Breast epithelium (tissue), 4 donors: ENCODE measurements at regions not wholly inside any gene's neighbourhood (a gene's known extent, or its start where the extent isn't known, plus 50 kb on each side); places are given as distances from the start of the nearest gene placed in this dataset.

Experiments
- DNase-seq, 2 donors: peaks; one replicate each; pipeline ENCODE4 v3.0.0-alpha.2; 2019; ENCODE audit warnings: low spot score in 2 of 2
- H3K27ac ChIP-seq, 2 donors: fragments of 200-600 bp; sonication (generic) in 1 of 2; one replicate each; pipeline ENCODE4 v1.5.1; 2016 to 2019; ENCODE audit warnings: mild to moderate bottlenecking in 1 of 2
- H3K27me3 ChIP-seq, 2 donors: fragments of 200-600 bp; sonication (generic) in 1 of 2; one replicate each; pipeline versions ENCODE4 v1.5.1 to v1.6.0; 2017 to 2019; ENCODE audit warnings: control low read depth in 1 of 2, mild to moderate bottlenecking in 1 of 2
- H3K36me3 ChIP-seq: fragments of 200-600 bp; one replicate; pipeline ENCODE4 v1.5.1; 2019
- H3K4me1 ChIP-seq, 2 donors: fragments of 200-600 bp; sonication (generic); one replicate each; pipeline ENCODE4 v1.5.1; 2016 to 2019; ENCODE audit warnings: control low read depth in 1 of 2
- H3K4me3 ChIP-seq, 3 donors: fragments of 200-600 bp; sonication (generic); 1 replicate in 2 of 3; 2 replicates in 1 of 3; pipeline ENCODE4 v1.5.1; 2016 to 2019; ENCODE audit warnings: mild to moderate bottlenecking in 3 of 3, moderate library complexity in 2 of 3
- H3K9me3 ChIP-seq, 2 donors: fragments of 200-600 bp; sonication (generic) in 1 of 2; one replicate each; pipeline ENCODE4 v1.5.1; 2016 to 2019; ENCODE audit warnings: control low read depth in 1 of 2
- CTCF ChIP-seq, 3 donors: fragments of 450-650 bp; IDR thresholded peaks; one replicate each; pipeline ENCODE4 v1.5.1; 2016 to 2017; ENCODE audit warnings: antibody characterized with exemption in 3 of 3, mild to moderate bottlenecking in 3 of 3, moderate library complexity in 3 of 3
- POLR2A ChIP-seq: fragments of 450-650 bp; IDR thresholded peaks from one replicate; pipeline ENCODE4 v1.6.1; 2016; ENCODE audit warnings: antibody characterized with exemption, mild to moderate bottlenecking, moderate library complexity
- POLR2AphosphoS5 ChIP-seq, 3 donors: sonication (generic); formaldehyde crosslinking; IDR thresholded peaks; one replicate each; pipeline ENCODE4 v1.6.1; 2017; ENCODE audit warnings: antibody characterized with exemption in 3 of 3
- intact Hi-C: fragments of 100-400 bp; cut with DNase I; formaldehyde crosslinking; loops from one replicate; pipeline ENCODE4 v1.15.1; 2023; ENCODE audit warnings: low total_unique reads

GRCh38 chr11:37422511-37422910 lies 824.5 kb upstream of the RAG2 start:
- no peak overlapping the region for H3K27ac ChIP-seq
- TF ChIP-seq POLR2AphosphoS5 (IDR thresholded peaks at IDR 0.05) = no peak
- TF ChIP-seq POLR2A = no peak
- no peak for TF ChIP-seq CTCF (IDR thresholded peaks at IDR 0.05)
- H3K27me3 ChIP-seq = no peaks in the 10 kb centered on the region
- intact Hi-C loops = no loop called here
- no peak overlapping the region for H3K4me3 ChIP-seq
- H3K4me1 ChIP-seq = no peaks in the 10 kb centered on the region
- no peaks in the 10 kb centered on the region for H3K9me3 ChIP-seq
- H3K36me3 ChIP-seq = no peaks in the 10 kb centered on the region
- DNase-seq = no peak

- TF ChIP-seq POLR2AphosphoS5 (IDR thresholded peaks at IDR 0.05) = no peak
- TF ChIP-seq CTCF (IDR thresholded peaks at IDR 0.05) = no peak
- TF ChIP-seq POLR2A = no peak
- no peaks in the 10 kb centered on the region for H3K4me1 ChIP-seq
- no peak overlapping the region for H3K27ac ChIP-seq
- H3K9me3 ChIP-seq = no peaks in the 10 kb centered on the region
- no peaks in the 10 kb centered on the region for H3K27me3 ChIP-seq
- no peak overlapping the region for H3K4me3 ChIP-seq
- intact Hi-C loops = no loop called here
- no peak for DNase-seq
- H3K36me3 ChIP-seq = no peaks in the 10 kb centered on the region
Measured at GRCh38 chr11:37411289-37411688, 813.3 kb upstream of the RAG2 start.

- no peaks in the 10 kb centered on the region for H3K9me3 ChIP-seq
- no peak overlapping the region for H3K27ac ChIP-seq
- TF ChIP-seq POLR2AphosphoS5 (IDR thresholded peaks at IDR 0.05) (no peak), POLR2A (no peak)
- H3K4me3 ChIP-seq = no peak overlapping the region
- DNase-seq = no peak
- no peaks in the 10 kb centered on the region for H3K36me3 ChIP-seq
- no peaks in the 10 kb centered on the region for H3K27me3 ChIP-seq
- H3K4me1 ChIP-seq = no peaks in the 10 kb centered on the region
- intact Hi-C loops = no loop called here
Measured at GRCh38 chr11:37409124-37409523, 811.1 kb upstream of the RAG2 start.

- no peak for DNase-seq
- intact Hi-C loops = no loop called here
- Histone ChIP-seq H3K27me3 (no peaks in the 10 kb centered on the region), H3K36me3 (no peaks in the 10 kb centered on the region), H3K4me3 (no peak overlapping the region), H3K27ac (no peak overlapping the region), H3K4me1 (no peaks in the 10 kb centered on the region), H3K9me3 (no peaks in the 10 kb centered on the region)
- TF ChIP-seq POLR2A = no peak
- TF ChIP-seq CTCF (IDR thresholded peaks at IDR 0.05) = no peak
- TF ChIP-seq POLR2AphosphoS5 (IDR thresholded peaks at IDR 0.05) = no peak
Measured at GRCh38 chr11:37407461-37407860, 809.4 kb upstream of the RAG2 start.

- no peaks in the 10 kb centered on the region for H3K4me1 ChIP-seq
- DNase-seq = no peak
- intact Hi-C loops = no loop called here
- TF ChIP-seq POLR2AphosphoS5 (IDR thresholded peaks at IDR 0.05) = no peak
- no peak for TF ChIP-seq POLR2A
- no peak for TF ChIP-seq CTCF (IDR thresholded peaks at IDR 0.05)
- H3K27me3 ChIP-seq = no peaks in the 10 kb centered on the region
- no peaks in the 10 kb centered on the region for H3K36me3 ChIP-seq
- no peaks in the 10 kb centered on the region for H3K9me3 ChIP-seq
- H3K4me3 ChIP-seq = no peak overlapping the region
- H3K27ac ChIP-seq = no peak overlapping the region
Measured at GRCh38 chr11:37406651-37407050, 808.6 kb upstream of the RAG2 start.

GRCh38 chr11:37404231-37404630 lies 806.2 kb upstream of the RAG2 start:
- TF ChIP-seq POLR2A = no peak
- TF ChIP-seq CTCF (IDR thresholded peaks at IDR 0.05) = no peak
- no peak for TF ChIP-seq POLR2AphosphoS5 (IDR thresholded peaks at IDR 0.05)
- no peak for DNase-seq

More at GRCh38 chr11:37404231-37404630, 806.2 kb upstream of the RAG2 start:
- H3K4me3 ChIP-seq = no peak overlapping the region
- intact Hi-C loops = no loop called here
- no peaks in the 10 kb centered on the region for H3K27me3 ChIP-seq
- H3K9me3 ChIP-seq = no peaks in the 10 kb centered on the region
- no peaks in the 10 kb centered on the region for H3K36me3 ChIP-seq
- H3K4me1 ChIP-seq = no peaks in the 10 kb centered on the region
- no peak overlapping the region for H3K27ac ChIP-seq
